HG02938 (cell line): ENCODE measurements at regions not wholly inside any gene's neighbourhood (a gene's known extent, or its start where the extent isn't known, plus 50 kb on each side); places are given as distances from the start of the nearest gene placed in this dataset.
"Not testable (repeated sequence)": the region's sequence is repeated elsewhere in the genome, so short reads cannot be mapped to it uniquely, and the experiment has no call there.

Experiments
- ATAC-seq: cut with Tn5 transposase; IDR thresholded peaks from one replicate; pipeline ENCODE4 v1.9.1; 2021; ENCODE audit warnings: mild to moderate bottlenecking, moderate library complexity; ENCODE audit not compliant: unreplicated experiment

- peak; percentile 66 for ATAC-seq
These were observed 276.4 kb upstream of the B3GALT2 start for GRCh38 chr1:193462629-193463320.

GRCh38 chr1:193458628-193459027, 272.2 kb upstream of the B3GALT2 start:
- no peak for ATAC-seq

- no peak for ATAC-seq
These were observed 271.3 kb upstream of the B3GALT2 start for GRCh38 chr1:193457676-193458075.

- peak; percentile 67 for ATAC-seq
These were observed 270.4 kb upstream of the B3GALT2 start for GRCh38 chr1:193456811-193457280.

- ATAC-seq: no peak
These were observed 265.2 kb upstream of the B3GALT2 start for GRCh38 chr1:193451606-193452005.

GRCh38 chr1:193451001-193451400, 264.6 kb upstream of the B3GALT2 start:
- no peak for ATAC-seq

- ATAC-seq: peak; percentile 83
These were observed 262.5 kb upstream of the B3GALT2 start for GRCh38 chr1:193448682-193449461.

GRCh38 chr1:193443886-193444285, 257.5 kb upstream of the B3GALT2 start:
- ATAC-seq: no peak

- peak; percentile 88 for ATAC-seq
These were observed 252.4 kb upstream of the B3GALT2 start for GRCh38 chr1:193438771-193439170.

GRCh38 chr1:193438312-193438711, 251.9 kb upstream of the B3GALT2 start:
- peak; percentile 4 for ATAC-seq

GRCh38 chr1:193437785-193438184, 251.4 kb upstream of the B3GALT2 start:
- ATAC-seq: peak; percentile 79

GRCh38 chr1:193437333-193437732, 250.9 kb upstream of the B3GALT2 start:
- ATAC-seq: not testable (repeated sequence)

GRCh38 chr1:193435781-193436180, 249.4 kb upstream of the B3GALT2 start:
- ATAC-seq: no peak

GRCh38 chr1:193434319-193434718, 247.9 kb upstream of the B3GALT2 start:
- ATAC-seq: no peak

GRCh38 chr1:193433599-193433998, 247.2 kb upstream of the B3GALT2 start:
- ATAC-seq: no peak

- ATAC-seq: no peak
These were observed 246.7 kb upstream of the B3GALT2 start for GRCh38 chr1:193432979-193433587.

GRCh38 chr1:193431265-193431977, 245.0 kb upstream of the B3GALT2 start:
- ATAC-seq: no peak

- no peak for ATAC-seq
These were observed 241.1 kb upstream of the B3GALT2 start for GRCh38 chr1:193427524-193427923.

GRCh38 chr1:193426061-193426460, 239.6 kb upstream of the B3GALT2 start:
- ATAC-seq: no peak

- ATAC-seq: no peak
These were observed 235.1 kb upstream of the B3GALT2 start for GRCh38 chr1:193421487-193421886.

- no peak for ATAC-seq
These were observed 232.9 kb upstream of the B3GALT2 start for GRCh38 chr1:193419295-193419694.
